Fibroblast of lung (primary cell): ENCODE measurements at regions not wholly inside any gene's neighbourhood (a gene's known extent, or its start where the extent isn't known, plus 50 kb on each side); places are given as distances from the start of the nearest gene placed in this dataset.

Source experiments
- DNase-seq, 2 donors: peaks; one replicate each; pipeline versions ENCODE4 v3.0.0 to v3.0.0-alpha.2; 2010; ENCODE audit warnings: low read depth in 2 of 2
- H2AFZ ChIP-seq: 2 replicates; pipeline ENCODE4 v1.5.1; 2012; ENCODE audit warnings: low read length, control low read depth, inconsistent platforms
- H3K27ac ChIP-seq: 2 replicates; pipeline ENCODE4 v1.5.1; 2011; ENCODE audit warnings: low read length, control low read depth; ENCODE audit not compliant: insufficient read depth
- H3K27me3 ChIP-seq: 2 replicates; pipeline ENCODE4 v1.5.1; 2011; ENCODE audit warnings: mild to moderate bottlenecking, low read length; ENCODE audit not compliant: control insufficient read depth, insufficient read depth
- H3K36me3 ChIP-seq: 2 replicates; pipeline ENCODE4 v1.5.1; 2011; ENCODE audit warnings: low read length; ENCODE audit not compliant: control insufficient read depth, insufficient read depth
- H3K4me1 ChIP-seq: 2 replicates; pipeline ENCODE4 v1.5.1; 2011; ENCODE audit warnings: low read length; ENCODE audit not compliant: control insufficient read depth, insufficient read depth; ENCODE audit errors: extremely low read depth
- H3K4me2 ChIP-seq: 2 replicates; pipeline ENCODE4 v1.5.1; 2011; ENCODE audit warnings: low read length, control low read depth; ENCODE audit not compliant: insufficient read depth; ENCODE audit errors: extremely low read depth
- H3K4me3 ChIP-seq, 4 experiments: fragments of 200-600 bp in 1 of 4; sonication (generic) in 1 of 4; replicated peaks in 1 of 4; 2 replicates each; pipeline ENCODE4 v1.5.1; 2011 to 2016; ENCODE audit warnings: low read length in 4 of 4, low read depth in 3 of 4, mild to moderate bottlenecking in 3 of 4, control low read depth in 2 of 4, inconsistent platforms in 1 of 4, mixed read lengths in 1 of 4; ENCODE audit not compliant: insufficient read depth in 1 of 4; ENCODE audit errors: control extremely low read depth in 1 of 4
- H3K79me2 ChIP-seq: 2 replicates; pipeline ENCODE4 v1.5.1; 2012; ENCODE audit warnings: mild to moderate bottlenecking, low read length, inconsistent platforms; ENCODE audit not compliant: control insufficient read depth, insufficient read depth
- H3K9ac ChIP-seq: 2 replicates; pipeline ENCODE4 v1.5.1; 2011; ENCODE audit warnings: mild to moderate bottlenecking, low read length, control low read depth; ENCODE audit not compliant: insufficient read depth
- H3K9me3 ChIP-seq: 2 replicates; pipeline ENCODE4 v1.5.1; 2012; ENCODE audit warnings: low read depth, low read length; ENCODE audit not compliant: control insufficient read depth, insufficient read depth
- H4K20me1 ChIP-seq: 2 replicates; pipeline ENCODE4 v1.5.1; 2011; ENCODE audit warnings: low read length; ENCODE audit not compliant: control insufficient read depth, insufficient read depth; ENCODE audit errors: extremely low read depth
- EZH2 ChIP-seq: IDR thresholded peaks from 2 replicates; pipeline ENCODE4 v1.5.1; 2012; ENCODE audit warnings: low read length, control low read depth, mild to moderate bottlenecking; ENCODE audit errors: missing control alignments
- TF ChIP-seq, protein P1 (sequence below), 2 donors: IDR thresholded peaks in 1 of 2; conservative IDR thresholded peaks in 1 of 2; 1 replicate in 1 of 2; 2 replicates in 1 of 2; pipeline ENCODE4 v1.5.1; 2011 to 2012; ENCODE audit warnings: low read length in 2 of 2, control low read depth in 1 of 2, inconsistent platforms in 1 of 2, low read depth in 1 of 2, mild to moderate bottlenecking in 1 of 2

- no peak for DNase-seq
- Histone ChIP-seq H3K27me3 (no peaks in the 10 kb centered on the region), H3K4me2 (no peak overlapping the region), H3K4me1 (no peaks in the 10 kb centered on the region), H3K27ac (no peak overlapping the region), H2AFZ (no peak overlapping the region), H3K36me3 (no peaks in the 10 kb centered on the region), H3K9ac (no peak overlapping the region), H3K79me2 (no peaks in the 10 kb centered on the region), H3K4me3 (no peak overlapping the region), H4K20me1 (no peaks in the 10 kb centered on the region), H3K9me3 (no peaks in the 10 kb centered on the region)
- TF ChIP-seq EZH2, result no peak
- TF ChIP-seq, protein P1, sequence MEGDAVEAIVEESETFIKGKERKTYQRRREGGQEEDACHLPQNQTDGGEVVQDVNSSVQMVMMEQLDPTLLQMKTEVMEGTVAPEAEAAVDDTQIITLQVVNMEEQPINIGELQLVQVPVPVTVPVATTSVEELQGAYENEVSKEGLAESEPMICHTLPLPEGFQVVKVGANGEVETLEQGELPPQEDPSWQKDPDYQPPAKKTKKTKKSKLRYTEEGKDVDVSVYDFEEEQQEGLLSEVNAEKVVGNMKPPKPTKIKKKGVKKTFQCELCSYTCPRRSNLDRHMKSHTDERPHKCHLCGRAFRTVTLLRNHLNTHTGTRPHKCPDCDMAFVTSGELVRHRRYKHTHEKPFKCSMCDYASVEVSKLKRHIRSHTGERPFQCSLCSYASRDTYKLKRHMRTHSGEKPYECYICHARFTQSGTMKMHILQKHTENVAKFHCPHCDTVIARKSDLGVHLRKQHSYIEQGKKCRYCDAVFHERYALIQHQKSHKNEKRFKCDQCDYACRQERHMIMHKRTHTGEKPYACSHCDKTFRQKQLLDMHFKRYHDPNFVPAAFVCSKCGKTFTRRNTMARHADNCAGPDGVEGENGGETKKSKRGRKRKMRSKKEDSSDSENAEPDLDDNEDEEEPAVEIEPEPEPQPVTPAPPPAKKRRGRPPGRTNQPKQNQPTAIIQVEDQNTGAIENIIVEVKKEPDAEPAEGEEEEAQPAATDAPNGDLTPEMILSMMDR (conservative IDR thresholded peaks at IDR 0.05 in 1 of 2, IDR thresholded peaks at IDR 0.05 in 1 of 2; ENCODE audit: low read depth in 1 of 2, low read length in 2 of 2), result no peak
These were observed 373.6 kb upstream of the ZNF608 start for GRCh38 chr5:125120012-125120411.

DNA sequence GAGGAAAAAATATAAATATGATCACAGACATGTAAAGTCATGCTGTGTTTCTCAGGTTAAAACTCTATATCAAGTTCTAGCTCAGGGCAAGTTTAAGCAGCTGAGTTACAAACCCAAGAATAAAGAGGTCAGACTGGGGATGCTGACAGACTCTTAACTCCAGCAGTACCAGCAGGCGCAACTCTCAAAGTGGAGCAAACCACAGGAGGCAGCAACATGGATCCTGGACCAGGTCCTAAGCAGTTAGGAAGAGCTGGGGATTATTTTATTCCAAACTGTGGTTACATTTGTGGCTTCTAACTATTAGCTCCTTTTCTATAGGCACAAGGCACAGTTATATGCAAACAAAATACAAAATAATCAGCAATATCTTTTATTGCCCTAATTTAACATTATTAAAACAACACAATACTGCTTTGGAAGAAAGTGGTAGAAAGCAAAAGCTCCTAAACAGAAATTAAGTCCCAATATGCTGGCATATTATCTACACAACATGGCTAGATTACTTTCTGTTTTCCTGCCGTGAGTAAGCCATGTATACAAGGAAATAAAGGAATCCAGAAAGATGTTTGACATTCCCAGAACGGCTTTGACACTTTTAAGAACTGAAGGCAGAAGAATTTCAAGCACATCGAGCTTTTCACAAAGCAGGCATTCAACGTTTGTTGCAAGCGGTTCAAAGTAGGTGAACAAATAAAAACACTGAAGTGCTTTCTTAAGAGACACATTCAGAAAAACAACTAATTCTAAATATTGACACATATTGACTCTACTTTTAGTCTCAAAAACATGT is 378.8 kb upstream of the ZNF608 start:
- H3K27ac ChIP-seq, result no peak overlapping the region
- H3K27me3 ChIP-seq, result no peaks in the 10 kb centered on the region
- H3K9ac ChIP-seq, result no peak overlapping the region
- H3K4me1 ChIP-seq, result no peaks in the 10 kb centered on the region
- H3K9me3 ChIP-seq, result no peaks in the 10 kb centered on the region
- no peaks in the 10 kb centered on the region for H3K79me2 ChIP-seq
- peak overlapping the region; percentile 9 for H2AFZ ChIP-seq
- no peak overlapping the region for H3K4me3 ChIP-seq
- no peaks in the 10 kb centered on the region for H4K20me1 ChIP-seq
- H3K4me2 ChIP-seq, result no peak overlapping the region
- no peaks in the 10 kb centered on the region for H3K36me3 ChIP-seq
- TF ChIP-seq EZH2, result no peak
- TF ChIP-seq, protein P1 (conservative IDR thresholded peaks at IDR 0.05 in 1 of 2, IDR thresholded peaks at IDR 0.05 in 1 of 2; ENCODE audit: low read depth in 1 of 2, low read length in 2 of 2), result no peak
- peak in 1 of 2 donors; percentile 11 for DNase-seq

GRCh38 chr5:125126050-125126449 is 379.6 kb upstream of the ZNF608 start:
- Histone ChIP-seq H3K79me2 (no peaks in the 10 kb centered on the region), H3K36me3 (no peaks in the 10 kb centered on the region), H3K4me1 (no peaks in the 10 kb centered on the region), H3K27me3 (no peaks in the 10 kb centered on the region), H3K4me2 (no peak overlapping the region), H3K9me3 (no peaks in the 10 kb centered on the region), H3K9ac (no peak overlapping the region), H3K4me3 (no peak overlapping the region), H4K20me1 (no peaks in the 10 kb centered on the region), H3K27ac (no peak overlapping the region), H2AFZ (no peak overlapping the region)
- no peak for DNase-seq
- TF ChIP-seq EZH2, result no peak
- TF ChIP-seq, protein P1 (conservative IDR thresholded peaks at IDR 0.05 in 1 of 2, IDR thresholded peaks at IDR 0.05 in 1 of 2; ENCODE audit: low read depth in 1 of 2, low read length in 2 of 2), result no peak
